ENCODE measurements at regions not wholly inside any gene's neighbourhood (a gene's known extent, or its start where the extent isn't known, plus 50 kb on each side); places are given as distances from the start of the nearest gene placed in this dataset.

- TF ChIP-seq POLR2A (IDR thresholded peaks at IDR 0.05) (no peak), POLR2AphosphoS5 (IDR thresholded peaks at IDR 0.05) (no peak)
- TF ChIP-seq, protein P1, sequence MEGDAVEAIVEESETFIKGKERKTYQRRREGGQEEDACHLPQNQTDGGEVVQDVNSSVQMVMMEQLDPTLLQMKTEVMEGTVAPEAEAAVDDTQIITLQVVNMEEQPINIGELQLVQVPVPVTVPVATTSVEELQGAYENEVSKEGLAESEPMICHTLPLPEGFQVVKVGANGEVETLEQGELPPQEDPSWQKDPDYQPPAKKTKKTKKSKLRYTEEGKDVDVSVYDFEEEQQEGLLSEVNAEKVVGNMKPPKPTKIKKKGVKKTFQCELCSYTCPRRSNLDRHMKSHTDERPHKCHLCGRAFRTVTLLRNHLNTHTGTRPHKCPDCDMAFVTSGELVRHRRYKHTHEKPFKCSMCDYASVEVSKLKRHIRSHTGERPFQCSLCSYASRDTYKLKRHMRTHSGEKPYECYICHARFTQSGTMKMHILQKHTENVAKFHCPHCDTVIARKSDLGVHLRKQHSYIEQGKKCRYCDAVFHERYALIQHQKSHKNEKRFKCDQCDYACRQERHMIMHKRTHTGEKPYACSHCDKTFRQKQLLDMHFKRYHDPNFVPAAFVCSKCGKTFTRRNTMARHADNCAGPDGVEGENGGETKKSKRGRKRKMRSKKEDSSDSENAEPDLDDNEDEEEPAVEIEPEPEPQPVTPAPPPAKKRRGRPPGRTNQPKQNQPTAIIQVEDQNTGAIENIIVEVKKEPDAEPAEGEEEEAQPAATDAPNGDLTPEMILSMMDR (IDR thresholded peaks at IDR 0.05 in 8 of 11, conservative IDR thresholded peaks at IDR 0.05 in 3 of 11), result no peak
Measured at GRCh38 chr5:53815471-53815870, 255.0 kb downstream of the NDUFS4 start.
